Ectodermal cell (in vitro differentiated cells): ENCODE measurements at regions not wholly inside any gene's neighbourhood (a gene's known extent, or its start where the extent isn't known, plus 50 kb on each side); places are given as distances from the start of the nearest gene placed in this dataset.

Experiments
- H3K27ac ChIP-seq: 2 replicates; pipeline ENCODE4 v1.7.0; 2013; ENCODE audit warnings: mild to moderate bottlenecking, low read depth, low read length; ENCODE audit not compliant: insufficient read depth, poor library complexity, severe bottlenecking
- H3K27me3 ChIP-seq: 2 replicates; pipeline ENCODE4 v1.7.0; 2013; ENCODE audit warnings: mild to moderate bottlenecking, low read length; ENCODE audit not compliant: insufficient read depth, control insufficient read depth, poor library complexity, severe bottlenecking
- H3K36me3 ChIP-seq: one replicate; pipeline ENCODE4 v1.7.0; 2013; ENCODE audit warnings: low read length; ENCODE audit not compliant: control insufficient read depth, insufficient read depth
- H3K4me1 ChIP-seq: one replicate; pipeline ENCODE4 v1.7.0; 2013; ENCODE audit warnings: low read length; ENCODE audit not compliant: control insufficient read depth, insufficient read depth
- H3K4me3 ChIP-seq: 2 replicates; pipeline ENCODE4 v1.7.0; 2013; ENCODE audit warnings: low read depth, low read length, control low read depth; ENCODE audit not compliant: insufficient read depth
- H3K9me3 ChIP-seq: 2 replicates; pipeline ENCODE4 v1.7.0; 2013; ENCODE audit warnings: mild to moderate bottlenecking, low read length, moderate library complexity; ENCODE audit not compliant: control insufficient read depth
- WGBS, 2 experiments: methylation state at CpG; one replicate each; pipeline ENCODE4 v1.1.7; 2013; ENCODE audit warnings: missing lambda C conversion rate in 2 of 2; 5-methylcytosine and 5-hydroxymethylcytosine counted together

GRCh38 chr5:98069876-98070512 is 703.5 kb upstream of the RGMB start:
- H3K36me3 ChIP-seq: no peaks in the 10 kb centered on the region
- no peaks in the 10 kb centered on the region for H3K27me3 ChIP-seq
- no peak overlapping the region for H3K27ac ChIP-seq
- WGBS, 2 experiments: 0% methylated on average over 1 of the region's 1 CpG; no CpG with 5 or more reads in 1 of the 2 experiments
- no peaks in the 10 kb centered on the region for H3K9me3 ChIP-seq
- no peaks in the 10 kb centered on the region for H3K4me1 ChIP-seq
- H3K4me3 ChIP-seq: no peak overlapping the region

- H3K4me1 ChIP-seq: no peaks in the 10 kb centered on the region
- no peak overlapping the region for H3K27ac ChIP-seq
- no peaks in the 10 kb centered on the region for H3K36me3 ChIP-seq
- WGBS, 2 experiments: 100% methylated on average over 1 of the region's 3 CpGs; no CpG with 5 or more reads in 1 of the 2 experiments
- H3K4me3 ChIP-seq: no peak overlapping the region
- no peaks in the 10 kb centered on the region for H3K9me3 ChIP-seq
- H3K27me3 ChIP-seq: no peaks in the 10 kb centered on the region
These were observed 700.5 kb upstream of the RGMB start for GRCh38 chr5:98072921-98073320.

DNA sequence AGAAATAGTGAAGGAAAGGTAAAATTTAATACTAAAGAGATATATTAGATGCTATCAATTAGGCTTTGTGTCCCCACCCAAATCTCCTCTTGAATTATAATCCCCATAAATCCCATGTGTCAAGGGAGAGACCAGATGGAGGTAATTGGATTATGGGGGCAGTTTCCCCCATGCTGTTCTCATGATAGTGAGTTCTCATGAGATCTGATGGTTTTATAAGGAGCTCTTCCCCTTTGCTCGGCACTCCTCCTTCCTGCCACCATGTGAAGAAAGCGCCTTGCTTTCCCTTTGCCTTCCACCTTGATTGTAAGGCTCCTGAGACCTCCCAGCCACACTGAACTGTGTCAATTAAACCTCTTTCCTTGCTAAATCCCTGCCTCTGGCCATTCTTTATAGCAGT is 697.0 kb upstream of the RGMB start:
- WGBS, 2 experiments: 94 to 97% methylated on average over 2 of the region's 2 CpGs
- H3K4me1 ChIP-seq: no peaks in the 10 kb centered on the region

DNA sequence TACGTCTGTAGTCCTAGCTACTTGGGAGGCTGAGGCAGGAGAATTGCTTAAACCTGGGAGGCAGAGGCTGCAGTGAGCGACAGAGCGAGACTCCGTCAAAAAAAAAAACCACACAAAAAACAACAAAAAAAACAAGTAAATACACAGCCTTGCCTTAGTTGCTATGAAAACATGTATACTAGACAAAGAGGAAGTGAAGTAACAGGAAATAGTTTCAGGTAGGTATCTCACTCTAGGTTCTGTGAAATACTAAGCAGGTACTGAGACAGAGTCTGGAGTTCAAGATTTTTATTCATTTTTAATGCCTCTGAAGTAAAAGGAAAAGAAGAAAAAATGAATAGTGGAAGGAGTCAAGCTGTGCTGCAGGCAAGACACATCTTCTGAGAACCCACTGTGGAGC is 687.9 kb upstream of the RGMB start:
- H3K27me3 ChIP-seq: no peaks in the 10 kb centered on the region
- no peaks in the 10 kb centered on the region for H3K4me1 ChIP-seq
- no peaks in the 10 kb centered on the region for H3K9me3 ChIP-seq
- H3K36me3 ChIP-seq: no peaks in the 10 kb centered on the region
- WGBS, 2 experiments: 81 to 97% methylated on average over 3 of the region's 4 CpGs
- H3K27ac ChIP-seq: no peak overlapping the region
- H3K4me3 ChIP-seq: no peak overlapping the region

More for the DNA sequence above, 697.0 kb upstream of the RGMB start:
- Histone ChIP-seq H3K9me3 (no peaks in the 10 kb centered on the region), H3K36me3 (no peaks in the 10 kb centered on the region), H3K4me3 (no peak overlapping the region), H3K27ac (no peak overlapping the region), H3K27me3 (no peaks in the 10 kb centered on the region)

DNA sequence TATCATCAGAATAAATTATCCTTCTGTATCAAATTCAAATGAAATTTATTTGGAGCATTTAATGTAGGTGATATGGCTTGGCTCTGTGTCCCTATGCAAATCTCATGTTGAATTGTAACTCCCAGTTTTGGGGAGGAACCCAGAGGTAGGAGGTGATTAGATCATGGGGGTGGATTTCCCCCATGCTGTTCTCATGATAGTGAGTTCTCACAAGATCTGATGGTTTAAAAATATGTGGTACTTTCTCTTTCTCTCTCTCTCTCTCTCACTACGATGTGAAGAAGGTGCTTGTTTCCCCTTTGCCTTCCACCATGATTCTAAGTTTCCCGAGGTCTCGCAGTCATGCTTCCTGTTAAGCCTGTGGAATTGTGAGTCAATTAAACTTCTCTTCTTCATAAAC is 678.4 kb upstream of the RGMB start:
- Histone ChIP-seq H3K9me3 (no peaks in the 10 kb centered on the region), H3K4me3 (no peak overlapping the region), H3K36me3 (no peaks in the 10 kb centered on the region), H3K4me1 (no peaks in the 10 kb centered on the region), H3K27ac (no peak overlapping the region), H3K27me3 (no peaks in the 10 kb centered on the region)
- 62 to 80% methylated on average over 3 of the region's 3 CpGs for WGBS, 2 experiments

DNA sequence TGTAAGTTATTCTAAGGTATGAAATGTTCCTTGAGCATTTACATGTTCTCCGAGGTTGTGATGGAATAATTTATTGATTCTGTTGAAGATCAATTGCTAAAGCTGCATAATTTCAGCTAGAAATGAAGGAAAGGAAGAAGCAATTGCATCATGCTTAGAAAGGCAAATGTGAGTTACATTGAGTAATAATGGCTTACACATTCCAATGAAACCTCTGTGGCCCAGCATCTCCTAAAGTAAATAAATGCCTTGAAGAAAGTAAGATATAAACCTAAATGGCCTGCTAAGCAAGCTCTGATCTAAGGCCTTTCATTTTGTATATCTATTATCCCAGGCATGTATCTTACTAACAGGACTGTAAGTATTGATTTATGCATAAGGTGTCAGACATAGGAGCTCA is 677.3 kb upstream of the RGMB start:
- Histone ChIP-seq H3K4me1 (no peaks in the 10 kb centered on the region), H3K36me3 (no peaks in the 10 kb centered on the region), H3K4me3 (no peak overlapping the region), H3K27ac (no peak overlapping the region), H3K27me3 (no peaks in the 10 kb centered on the region), H3K9me3 (no peaks in the 10 kb centered on the region)
- WGBS, 2 experiments: 90 to 97% methylated on average over 1 of the region's 1 CpG

DNA sequence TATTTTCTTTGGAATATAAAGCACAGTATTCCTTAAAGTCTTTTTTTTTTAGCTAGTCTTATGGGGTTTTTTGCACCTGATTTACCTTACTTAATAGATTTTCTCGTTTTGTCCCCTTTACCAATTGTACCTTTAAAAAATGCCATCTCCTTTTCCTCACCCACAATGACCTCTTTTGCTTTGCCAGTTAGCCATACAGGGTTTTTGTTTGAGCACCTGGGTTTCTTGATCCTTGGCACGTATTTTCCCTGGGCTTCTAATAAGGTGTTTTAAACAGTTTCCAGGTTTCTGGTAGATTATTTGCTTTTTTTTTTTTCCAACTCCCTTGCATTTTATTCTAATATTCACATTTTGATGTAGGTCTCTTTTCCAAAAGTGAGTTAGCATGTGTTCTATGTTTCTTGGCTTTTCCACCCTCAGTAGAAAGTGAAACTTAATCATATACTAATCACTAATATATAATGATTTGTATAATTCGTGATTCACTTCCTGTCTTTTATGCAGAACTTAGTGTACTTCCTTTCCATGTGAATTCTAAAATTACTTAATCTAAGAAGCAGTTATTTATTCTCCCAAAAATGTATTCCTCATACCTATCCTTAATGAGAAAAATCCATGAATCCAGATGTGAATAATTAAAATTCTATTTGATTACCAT is 673.9 kb upstream of the RGMB start:
- Histone ChIP-seq H3K4me1 (no peaks in the 10 kb centered on the region), H3K4me3 (no peak overlapping the region), H3K36me3 (no peaks in the 10 kb centered on the region), H3K27me3 (no peaks in the 10 kb centered on the region), H3K27ac (no peak overlapping the region), H3K9me3 (no peaks in the 10 kb centered on the region)
- WGBS, 2 experiments: 90 to 92% methylated on average over 1 to 3 of the region's 3 CpGs

DNA sequence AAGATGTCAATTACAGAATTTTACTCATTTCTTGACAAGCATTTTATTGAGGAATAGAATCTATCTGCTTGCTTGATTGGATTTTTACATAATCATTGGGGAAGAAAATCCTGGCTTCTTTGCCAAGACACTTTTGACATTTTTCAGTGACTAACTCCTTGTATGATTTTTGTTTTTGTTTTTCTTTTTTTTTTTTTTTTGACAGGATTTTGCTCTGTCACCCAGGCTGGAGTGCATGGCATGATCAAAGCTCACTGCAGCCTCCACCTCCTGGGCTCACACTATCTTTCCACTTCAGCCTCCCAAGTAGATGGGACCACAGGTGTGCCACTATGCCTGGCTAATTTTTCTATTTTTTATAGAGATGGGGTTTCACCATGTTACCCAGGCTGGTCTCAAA is 672.3 kb upstream of the RGMB start:
- Histone ChIP-seq H3K27me3 (no peaks in the 10 kb centered on the region), H3K27ac (no peak overlapping the region), H3K4me3 (no peak overlapping the region), H3K9me3 (no peaks in the 10 kb centered on the region), H3K36me3 (no peaks in the 10 kb centered on the region), H3K4me1 (no peaks in the 10 kb centered on the region)

- Histone ChIP-seq H3K4me3 (no peak overlapping the region), H3K4me1 (no peaks in the 10 kb centered on the region)
- no CpG with 5 or more reads among the region's 3 CpGs for WGBS, 2 experiments
These were observed 670.5 kb upstream of the RGMB start for GRCh38 chr5:98102936-98103335.

GRCh38 chr5:98103807-98104206 is 669.7 kb upstream of the RGMB start:
- 80 to 96% methylated on average over 3 to 5 of the region's 5 CpGs for WGBS, 2 experiments
- no peak overlapping the region for H3K27ac ChIP-seq
- no peaks in the 10 kb centered on the region for H3K4me1 ChIP-seq
- no peaks in the 10 kb centered on the region for H3K27me3 ChIP-seq
- no peak overlapping the region for H3K4me3 ChIP-seq
- no peaks in the 10 kb centered on the region for H3K9me3 ChIP-seq
- H3K36me3 ChIP-seq: no peaks in the 10 kb centered on the region

More at GRCh38 chr5:98102936-98103335, 670.5 kb upstream of the RGMB start:
- no peaks in the 10 kb centered on the region for H3K36me3 ChIP-seq
- no peak overlapping the region for H3K27ac ChIP-seq
- no peaks in the 10 kb centered on the region for H3K27me3 ChIP-seq
- H3K9me3 ChIP-seq: no peaks in the 10 kb centered on the region
